ENCODE measurements at regions not wholly inside any gene's neighbourhood (a gene's known extent, or its start where the extent isn't known, plus 50 kb on each side); places are given as distances from the start of the nearest gene placed in this dataset.

- H3K9me1 ChIP-seq (ENCODE audit: control insufficient read depth, extremely low read depth, insufficient read depth, low read length): no peaks in the 10 kb centered on the region
- H3K9me3 ChIP-seq (ENCODE audit: control insufficient read depth, low read depth, low read length): no peaks in the 10 kb centered on the region
- FAIRE-seq (no peak), DNase-seq (ENCODE audit: low read depth, low spot score) (no peak)
- H3K27ac ChIP-seq (ENCODE audit: control insufficient read depth, insufficient read depth, low read length): no peak overlapping the region
- no peaks in the 10 kb centered on the region for H3K79me2 ChIP-seq (ENCODE audit: control insufficient read depth, insufficient read depth, low read length)
- no peak overlapping the region for H3K4me3 ChIP-seq (ENCODE audit: control insufficient read depth in 2 of 3, extremely low read depth in 1 of 3, insufficient read depth in 2 of 3, low read depth in 1 of 3, low read length in 3 of 3)
- no peak overlapping the region for H2AFZ ChIP-seq (ENCODE audit: control insufficient read depth, low read length)
- no peak overlapping the region for H3K4me2 ChIP-seq (ENCODE audit: control insufficient read depth, extremely low read depth, insufficient read depth, low read depth, low read length)
- H3K27me3 ChIP-seq (ENCODE audit: control insufficient read depth, extremely low read depth, insufficient read depth, low read length): no peaks in the 10 kb centered on the region
- H3K36me3 ChIP-seq (ENCODE audit: control insufficient read depth in 2 of 2, extremely low read depth in 1 of 2, insufficient read depth in 2 of 2, low read length in 2 of 2): no peaks in the 10 kb centered on the region
- H3K9ac ChIP-seq (ENCODE audit: control insufficient read depth, extremely low read depth, insufficient read depth, low read length): no peak overlapping the region
- TF ChIP-seq EZH2 (IDR thresholded peaks at IDR 0.05; ENCODE audit: low read length) (no peak), CTCF (optimal IDR thresholded peaks at IDR 0.05 in 1 of 3, IDR thresholded peaks at IDR 0.05 in 1 of 3, conservative IDR thresholded peaks at IDR 0.05 in 1 of 3; ENCODE audit: extremely low read depth in 1 of 3, insufficient read depth in 2 of 3, low read length in 3 of 3) (no peak)
- peaks cover 12% of the 10 kb centered on the region for H3K4me1 ChIP-seq (ENCODE audit: control insufficient read depth, extremely low read depth, insufficient read depth, low read length)
- H4K20me1 ChIP-seq (ENCODE audit: control insufficient read depth, extremely low read depth, insufficient read depth, low read length): no peaks in the 10 kb centered on the region
- dilution Hi-C loops (cut with MboI; ENCODE audit: extremely low pct_ligation_motif_present, low sequenced_read_pairs): no loop called here
These were observed 117.5 kb downstream of the DACT1 start for GRCh38 chr14:58755031-58755925.

- Histone ChIP-seq H4K20me1 (ENCODE audit: control insufficient read depth, extremely low read depth, insufficient read depth, low read length) (no peaks in the 10 kb centered on the region), H2AFZ (ENCODE audit: control insufficient read depth, low read length) (no peak overlapping the region), H3K79me2 (ENCODE audit: control insufficient read depth, insufficient read depth, low read length) (no peaks in the 10 kb centered on the region), H3K9me3 (ENCODE audit: control insufficient read depth, low read depth, low read length) (no peaks in the 10 kb centered on the region), H3K27ac (ENCODE audit: control insufficient read depth, insufficient read depth, low read length) (no peak overlapping the region), H3K36me3 (ENCODE audit: control insufficient read depth in 2 of 2, extremely low read depth in 1 of 2, insufficient read depth in 2 of 2, low read length in 2 of 2) (no peaks in the 10 kb centered on the region), H3K4me1 (ENCODE audit: control insufficient read depth, extremely low read depth, insufficient read depth, low read length) (no peaks in the 10 kb centered on the region), H3K4me3 (ENCODE audit: control insufficient read depth in 2 of 3, extremely low read depth in 1 of 3, insufficient read depth in 2 of 3, low read depth in 1 of 3, low read length in 3 of 3) (no peak overlapping the region), H3K9me1 (ENCODE audit: control insufficient read depth, extremely low read depth, insufficient read depth, low read length) (no peaks in the 10 kb centered on the region), H3K9ac (ENCODE audit: control insufficient read depth, extremely low read depth, insufficient read depth, low read length) (no peak overlapping the region), H3K4me2 (ENCODE audit: control insufficient read depth, extremely low read depth, insufficient read depth, low read depth, low read length) (no peak overlapping the region), H3K27me3 (ENCODE audit: control insufficient read depth, extremely low read depth, insufficient read depth, low read length) (no peaks in the 10 kb centered on the region)
- DNase-seq (ENCODE audit: low read depth, low spot score): no peak
- no peak for TF ChIP-seq CTCF (optimal IDR thresholded peaks at IDR 0.05 in 1 of 3, IDR thresholded peaks at IDR 0.05 in 1 of 3, conservative IDR thresholded peaks at IDR 0.05 in 1 of 3; ENCODE audit: extremely low read depth in 1 of 3, insufficient read depth in 2 of 3, low read length in 3 of 3)
- no peak for TF ChIP-seq EZH2 (IDR thresholded peaks at IDR 0.05; ENCODE audit: low read length)
- no peak for FAIRE-seq
- dilution Hi-C loops (cut with MboI; ENCODE audit: extremely low pct_ligation_motif_present, low sequenced_read_pairs): no loop called here
These were observed 122.4 kb downstream of the DACT1 start for GRCh38 chr14:58760121-58760520.

Data from keratinocyte (primary cell).